Mammary epithelial cell (primary cell): ENCODE measurements at regions not wholly inside any gene's neighbourhood (a gene's known extent, or its start where the extent isn't known, plus 50 kb on each side); places are given as distances from the start of the nearest gene placed in this dataset.

Experiments
- CTCF ChIP-seq, 2 donors: IDR thresholded peaks in 1 of 2; conservative IDR thresholded peaks in 1 of 2; 2 replicates each; pipeline ENCODE4 v1.5.1; 2011 to 2012; ENCODE audit warnings: inconsistent platforms in 2 of 2, low read length in 2 of 2, mild to moderate bottlenecking in 2 of 2, control low read depth in 1 of 2, low read depth in 1 of 2; ENCODE audit not compliant: insufficient read depth in 1 of 2; ENCODE audit errors: extremely low read depth in 1 of 2
- EZH2 ChIP-seq: IDR thresholded peaks from 2 replicates; pipeline ENCODE4 v1.6.1; 2012; ENCODE audit warnings: low read length, inconsistent platforms, borderline replicate concordance

- no peak for TF ChIP-seq EZH2
- no peak for TF ChIP-seq CTCF (conservative IDR thresholded peaks at IDR 0.05 in 1 of 2, IDR thresholded peaks at IDR 0.05 in 1 of 2; ENCODE audit: extremely low read depth in 1 of 2, insufficient read depth in 1 of 2, low read depth in 1 of 2, low read length in 2 of 2)
Measured at GRCh38 chr1:194045416-194045815, 859.0 kb upstream of the B3GALT2 start.
